ENCODE measurements at regions not wholly inside any gene's neighbourhood (a gene's known extent, or its start where the extent isn't known, plus 50 kb on each side); places are given as distances from the start of the nearest gene placed in this dataset.

GRCh38 chr4:187065396-187065795, 341.7 kb upstream of the FAT1 start:
- no peak overlapping the region for H3K27ac Mint-ChIP-seq
- H3K9me3 Mint-ChIP-seq = peaks cover 6% of the 10 kb centered on the region
- H3K27me3 Mint-ChIP-seq = no peaks in the 10 kb centered on the region
- intact Hi-C loops (cut with micrococcal nuclease) = no loop called here
- no peaks in the 10 kb centered on the region for H3K4me1 Mint-ChIP-seq
- ATAC-seq (ENCODE audit: low read depth) = no peak
- ChIA-PET CTCF (no interaction called here), POLR2A (no interaction called here)
- H3K36me3 Mint-ChIP-seq (ENCODE audit: low read depth) = no peaks in the 10 kb centered on the region
- no peak overlapping the region for H3K4me3 Mint-ChIP-seq
- DNase-seq = no peak
- TF ChIP-seq CTCF (IDR thresholded peaks at IDR 0.05) = no peak

- Mint-ChIP-seq H3K36me3 (ENCODE audit: low read depth) (no peaks in the 10 kb centered on the region), H3K4me1 (no peaks in the 10 kb centered on the region), H3K9me3 (peaks cover 5% of the 10 kb centered on the region), H3K27ac (no peak overlapping the region), H3K4me3 (no peak overlapping the region), H3K27me3 (no peaks in the 10 kb centered on the region)
- ChIA-PET POLR2A (no interaction called here), CTCF (no interaction called here)
- no peak for ATAC-seq (ENCODE audit: low read depth)
- no peak for TF ChIP-seq CTCF (IDR thresholded peaks at IDR 0.05)
- intact Hi-C loops (cut with micrococcal nuclease) = no loop called here
- no peak for DNase-seq
Measured at GRCh38 chr4:187065806-187066205, 342.1 kb upstream of the FAT1 start.

- TF ChIP-seq CTCF (IDR thresholded peaks at IDR 0.05) = no peak
- ATAC-seq (ENCODE audit: low read depth) = no peak
- Mint-ChIP-seq H3K27me3 (no peaks in the 10 kb centered on the region), H3K4me3 (no peak overlapping the region), H3K36me3 (ENCODE audit: low read depth) (no peaks in the 10 kb centered on the region), H3K9me3 (no peaks in the 10 kb centered on the region), H3K4me1 (no peaks in the 10 kb centered on the region), H3K27ac (no peak overlapping the region)
- POLR2A ChIA-PET = no interaction called here
- DNase-seq = no peak
- intact Hi-C loops (cut with micrococcal nuclease) = no loop called here
- CTCF ChIA-PET = no interaction called here
Measured at GRCh38 chr4:187069398-187069797, 345.7 kb upstream of the FAT1 start.

- Mint-ChIP-seq H3K9me3 (peaks cover 2% of the 10 kb centered on the region), H3K4me1 (no peaks in the 10 kb centered on the region), H3K36me3 (ENCODE audit: low read depth) (no peaks in the 10 kb centered on the region), H3K27ac (no peak overlapping the region), H3K4me3 (no peak overlapping the region), H3K27me3 (no peaks in the 10 kb centered on the region)
- intact Hi-C loops (cut with micrococcal nuclease) = no loop called here
- ATAC-seq (ENCODE audit: low read depth) (no peak), DNase-seq (no peak)
- CTCF ChIA-PET = no interaction called here
- no peak for TF ChIP-seq CTCF (IDR thresholded peaks at IDR 0.05)
- POLR2A ChIA-PET = no interaction called here
Measured at GRCh38 chr4:187070158-187070557, 346.5 kb upstream of the FAT1 start.

GRCh38 chr4:187070740-187071139, 347.1 kb upstream of the FAT1 start:
- no peak overlapping the region for H3K27ac Mint-ChIP-seq
- no peak overlapping the region for H3K4me3 Mint-ChIP-seq
- CTCF ChIA-PET = no interaction called here
- TF ChIP-seq CTCF (IDR thresholded peaks at IDR 0.05) = no peak
- no peak for DNase-seq
- H3K27me3 Mint-ChIP-seq = no peaks in the 10 kb centered on the region
- POLR2A ChIA-PET = no interaction called here
- peaks cover 2% of the 10 kb centered on the region for H3K9me3 Mint-ChIP-seq
- H3K4me1 Mint-ChIP-seq = no peaks in the 10 kb centered on the region
- H3K36me3 Mint-ChIP-seq (ENCODE audit: low read depth) = no peaks in the 10 kb centered on the region
- no peak for ATAC-seq (ENCODE audit: low read depth)
- intact Hi-C loops (cut with micrococcal nuclease) = no loop called here
